Glutamatergic neuron (in vitro differentiated cells): ENCODE measurements at regions not wholly inside any gene's neighbourhood (a gene's known extent, or its start where the extent isn't known, plus 50 kb on each side); places are given as distances from the start of the nearest gene placed in this dataset.

Experiments used
- DNase-seq: peaks from one replicate; pipeline ENCODE4 v3.0.0; 2022
- H3K27ac Mint-ChIP-seq: one replicate; pipeline ENCODE4 v1.8.0; 2020; ENCODE audit warnings: mild to moderate bottlenecking, mixed read lengths, inconsistent platforms; ENCODE audit not compliant: unreplicated experiment
- H3K27me3 Mint-ChIP-seq: one replicate; pipeline ENCODE4 v1.8.0; 2020; ENCODE audit warnings: mild to moderate bottlenecking, moderate library complexity, mixed read lengths, inconsistent platforms; ENCODE audit not compliant: unreplicated experiment
- H3K36me3 Mint-ChIP-seq: one replicate; pipeline ENCODE4 v1.8.0; 2020; ENCODE audit warnings: mild to moderate bottlenecking, mixed read lengths, inconsistent platforms; ENCODE audit not compliant: unreplicated experiment
- H3K4me1 Mint-ChIP-seq: one replicate; pipeline ENCODE4 v1.8.0; 2020; ENCODE audit warnings: mild to moderate bottlenecking, low read depth, mixed read lengths, inconsistent platforms; ENCODE audit not compliant: unreplicated experiment
- H3K4me3 Mint-ChIP-seq: one replicate; pipeline ENCODE4 v1.8.0; 2020; ENCODE audit warnings: mild to moderate bottlenecking, mixed read lengths, inconsistent platforms; ENCODE audit not compliant: unreplicated experiment
- H3K9me3 Mint-ChIP-seq: one replicate; pipeline ENCODE4 v1.8.0; 2020; ENCODE audit warnings: mild to moderate bottlenecking, moderate library complexity, mixed read lengths, inconsistent platforms; ENCODE audit not compliant: unreplicated experiment
- TF ChIP-seq, protein P1 (sequence below): fragments of 200-600 bp; sonication (generic); IDR thresholded peaks from one replicate; pipeline ENCODE4 v1.5.0; 2021; ENCODE audit not compliant: partially characterized antibody, unreplicated experiment

- peak; percentile 42 for DNase-seq
- Mint-ChIP-seq H3K4me1 (peaks cover 16% of the 10 kb centered on the region), H3K4me3 (peak overlapping the region; percentile 58)
Measured at GRCh38 chr2:34365932-34366331, 766.8 kb upstream of the FAM98A start.

DNA sequence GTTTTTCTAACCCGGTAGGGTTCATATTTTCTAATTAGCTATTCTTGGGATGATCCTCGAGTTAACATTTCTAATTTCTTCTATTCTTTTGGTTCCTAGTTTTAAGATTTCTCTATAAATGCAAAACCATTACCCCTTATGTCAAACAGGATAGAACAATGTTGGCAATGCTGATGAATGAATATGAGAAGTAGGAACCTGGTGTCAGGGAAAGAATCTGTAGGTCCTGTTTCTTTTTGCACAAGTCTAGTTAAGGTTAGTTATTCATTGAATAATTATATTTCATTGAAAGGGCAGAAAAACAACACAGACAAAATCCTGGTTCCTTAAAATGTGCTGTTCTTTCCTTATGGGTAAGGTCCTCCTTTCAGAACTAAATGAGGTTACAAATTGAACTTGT lies 766.4 kb upstream of the FAM98A start:
- H3K27me3 Mint-ChIP-seq, result no peaks in the 10 kb centered on the region
- no peaks in the 10 kb centered on the region for H3K36me3 Mint-ChIP-seq
- H3K27ac Mint-ChIP-seq, result no peak overlapping the region
- TF ChIP-seq, protein P1, sequence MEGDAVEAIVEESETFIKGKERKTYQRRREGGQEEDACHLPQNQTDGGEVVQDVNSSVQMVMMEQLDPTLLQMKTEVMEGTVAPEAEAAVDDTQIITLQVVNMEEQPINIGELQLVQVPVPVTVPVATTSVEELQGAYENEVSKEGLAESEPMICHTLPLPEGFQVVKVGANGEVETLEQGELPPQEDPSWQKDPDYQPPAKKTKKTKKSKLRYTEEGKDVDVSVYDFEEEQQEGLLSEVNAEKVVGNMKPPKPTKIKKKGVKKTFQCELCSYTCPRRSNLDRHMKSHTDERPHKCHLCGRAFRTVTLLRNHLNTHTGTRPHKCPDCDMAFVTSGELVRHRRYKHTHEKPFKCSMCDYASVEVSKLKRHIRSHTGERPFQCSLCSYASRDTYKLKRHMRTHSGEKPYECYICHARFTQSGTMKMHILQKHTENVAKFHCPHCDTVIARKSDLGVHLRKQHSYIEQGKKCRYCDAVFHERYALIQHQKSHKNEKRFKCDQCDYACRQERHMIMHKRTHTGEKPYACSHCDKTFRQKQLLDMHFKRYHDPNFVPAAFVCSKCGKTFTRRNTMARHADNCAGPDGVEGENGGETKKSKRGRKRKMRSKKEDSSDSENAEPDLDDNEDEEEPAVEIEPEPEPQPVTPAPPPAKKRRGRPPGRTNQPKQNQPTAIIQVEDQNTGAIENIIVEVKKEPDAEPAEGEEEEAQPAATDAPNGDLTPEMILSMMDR, result no peak
- peaks cover 16% of the 10 kb centered on the region for H3K4me1 Mint-ChIP-seq
- no peaks in the 10 kb centered on the region for H3K9me3 Mint-ChIP-seq
- DNase-seq, result no peak
- H3K4me3 Mint-ChIP-seq, result no peak overlapping the region

More at GRCh38 chr2:34365932-34366331, 766.8 kb upstream of the FAM98A start:
- H3K9me3 Mint-ChIP-seq, result no peaks in the 10 kb centered on the region
- TF ChIP-seq, protein P1, result peak; percentile 43
- H3K36me3 Mint-ChIP-seq, result no peaks in the 10 kb centered on the region
- H3K27me3 Mint-ChIP-seq, result no peaks in the 10 kb centered on the region
- peak overlapping the region; percentile 7 for H3K27ac Mint-ChIP-seq

GRCh38 chr2:34353509-34354113 lies 754.5 kb upstream of the FAM98A start:
- H3K27me3 Mint-ChIP-seq, result no peaks in the 10 kb centered on the region
- H3K4me3 Mint-ChIP-seq, result no peak overlapping the region
- no peaks in the 10 kb centered on the region for H3K36me3 Mint-ChIP-seq
- H3K9me3 Mint-ChIP-seq, result no peaks in the 10 kb centered on the region
- no peaks in the 10 kb centered on the region for H3K4me1 Mint-ChIP-seq
- TF ChIP-seq, protein P1, result no peak
- no peak for DNase-seq
- no peak overlapping the region for H3K27ac Mint-ChIP-seq

DNA sequence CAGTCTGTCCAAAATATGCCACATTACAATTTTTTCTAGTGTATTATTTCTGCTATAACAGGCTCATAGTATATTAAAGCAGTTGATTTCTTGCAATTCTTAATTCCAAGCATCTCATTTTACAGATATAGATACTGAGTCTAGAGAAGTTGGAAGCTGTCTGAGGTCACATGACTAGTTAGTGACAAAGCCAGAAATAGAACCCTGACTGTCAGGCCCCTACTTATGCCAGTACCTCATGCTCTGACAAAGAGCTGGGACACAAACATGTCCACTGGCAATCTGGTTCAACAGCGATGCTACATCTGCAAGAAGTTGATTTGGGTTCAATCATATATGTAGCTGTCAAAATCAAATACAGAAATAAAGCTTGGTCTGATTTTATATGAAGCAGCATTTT lies 750.4 kb upstream of the FAM98A start:
- no peak for DNase-seq
- TF ChIP-seq, protein P1, result no peak
- Mint-ChIP-seq H3K4me3 (no peak overlapping the region), H3K27ac (no peak overlapping the region), H3K9me3 (no peaks in the 10 kb centered on the region), H3K27me3 (no peaks in the 10 kb centered on the region), H3K4me1 (peaks cover 5% of the 10 kb centered on the region), H3K36me3 (no peaks in the 10 kb centered on the region)

DNA sequence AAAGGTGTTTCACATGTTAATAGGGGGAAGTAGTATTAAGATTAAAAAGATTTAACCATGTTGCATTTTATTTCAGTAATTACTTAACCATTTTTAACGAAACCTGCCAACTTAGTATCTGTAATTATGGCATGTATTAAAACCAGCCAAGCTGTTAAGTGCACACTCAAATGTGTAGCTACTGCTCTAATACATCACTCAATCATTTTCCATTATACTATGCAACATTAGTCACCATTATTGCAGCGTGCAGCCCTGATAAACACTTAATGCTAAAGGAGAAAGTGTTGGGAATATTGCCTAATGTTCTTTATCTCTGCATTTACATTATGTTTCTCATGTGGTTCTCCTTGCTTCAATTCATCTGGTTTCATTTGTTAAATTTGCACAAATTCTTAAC lies 745.9 kb upstream of the FAM98A start:
- DNase-seq, result no peak
- TF ChIP-seq, protein P1, result no peak
- H3K36me3 Mint-ChIP-seq, result no peaks in the 10 kb centered on the region
- no peaks in the 10 kb centered on the region for H3K9me3 Mint-ChIP-seq
- H3K4me3 Mint-ChIP-seq, result no peak overlapping the region
- H3K27me3 Mint-ChIP-seq, result no peaks in the 10 kb centered on the region
- no peak overlapping the region for H3K27ac Mint-ChIP-seq
- peaks cover 5% of the 10 kb centered on the region for H3K4me1 Mint-ChIP-seq
